H9 (cell line): ENCODE measurements at regions not wholly inside any gene's neighbourhood (a gene's known extent, or its start where the extent isn't known, plus 50 kb on each side); places are given as distances from the start of the nearest gene placed in this dataset.

Experiments used
- DNase-seq: peaks from one replicate; pipeline ENCODE4 v3.0.0-alpha.2; 2017
- H2AFZ ChIP-seq: one replicate; pipeline ENCODE4 v1.6.1; 2013; ENCODE audit warnings: mild to moderate bottlenecking, low read length, control low read depth, moderate library complexity
- H2AK5ac ChIP-seq: 2 replicates; pipeline ENCODE4 v1.6.1; 2013; ENCODE audit warnings: low read length, control low read depth, mixed read lengths; ENCODE audit not compliant: insufficient read length
- H2BK120ac ChIP-seq: one replicate; pipeline ENCODE4 v1.6.1; 2013; ENCODE audit warnings: low read depth, mild to moderate bottlenecking, low read length, control low read depth, inconsistent platforms; ENCODE audit not compliant: poor library complexity, severe bottlenecking
- H2BK12ac ChIP-seq: 2 replicates; pipeline ENCODE4 v1.6.1; 2013; ENCODE audit warnings: low read length, control low read depth, mixed read lengths, low read depth; ENCODE audit not compliant: insufficient read length
- H2BK15ac ChIP-seq: 2 replicates; pipeline ENCODE4 v1.6.1; 2013; ENCODE audit warnings: low read depth, low read length, control low read depth
- H2BK20ac ChIP-seq: one replicate; pipeline ENCODE4 v1.6.1; 2013; ENCODE audit warnings: low read depth, mild to moderate bottlenecking, low read length, control low read depth, inconsistent platforms; ENCODE audit not compliant: poor library complexity, severe bottlenecking
- H2BK5ac ChIP-seq: 2 replicates; pipeline ENCODE4 v1.6.1; 2013; ENCODE audit warnings: low read length, control low read depth, mixed read lengths; ENCODE audit not compliant: insufficient read length
- H3K14ac ChIP-seq: 2 replicates; pipeline ENCODE4 v1.6.1; 2013; ENCODE audit warnings: low read length, control low read depth; ENCODE audit not compliant: insufficient read depth
- H3K18ac ChIP-seq: 2 replicates; pipeline ENCODE4 v1.6.1; 2013; ENCODE audit warnings: low read depth, mild to moderate bottlenecking, mixed read lengths, low read length, control low read depth; ENCODE audit not compliant: insufficient read length
- H3K23ac ChIP-seq: 2 replicates; pipeline ENCODE4 v1.6.1; 2013; ENCODE audit warnings: low read length, control low read depth, mixed read lengths, low read depth; ENCODE audit not compliant: insufficient read length
- H3K23me2 ChIP-seq: 2 replicates; pipeline ENCODE4 v1.6.1; 2013; ENCODE audit warnings: low read depth, mild to moderate bottlenecking, mixed read lengths, low read length, control low read depth; ENCODE audit not compliant: insufficient read length, poor library complexity, severe bottlenecking
- H3K27ac ChIP-seq: 2 replicates; pipeline ENCODE4 v1.5.1; 2013; ENCODE audit warnings: low read length, control low read depth, mixed read lengths, low read depth; ENCODE audit not compliant: insufficient read length
- H3K27me3 ChIP-seq: 2 replicates; pipeline ENCODE4 v1.6.1; 2013; ENCODE audit warnings: low read length, control low read depth, inconsistent platforms; ENCODE audit not compliant: insufficient read depth
- H3K4ac ChIP-seq: 2 replicates; pipeline ENCODE4 v1.6.1; 2013; ENCODE audit warnings: low read depth, mild to moderate bottlenecking, control low read depth, inconsistent platforms, low read length, moderate library complexity
- H3K4me1 ChIP-seq: 2 replicates; pipeline ENCODE4 v1.6.1; 2013; ENCODE audit warnings: low read length, control low read depth, inconsistent platforms; ENCODE audit not compliant: insufficient read depth
- H3K4me2 ChIP-seq: 2 replicates; pipeline ENCODE4 v1.6.1; 2013; ENCODE audit warnings: low read length, control low read depth, mixed read lengths; ENCODE audit not compliant: insufficient read length, insufficient read depth
- H3K56ac ChIP-seq: 2 replicates; pipeline ENCODE4 v1.6.1; 2013; ENCODE audit warnings: low read depth, mild to moderate bottlenecking, mixed read lengths, low read length, control low read depth; ENCODE audit not compliant: insufficient read length
- H3K79me1 ChIP-seq: 2 replicates; pipeline ENCODE4 v1.6.1; 2013; ENCODE audit warnings: low read depth, mild to moderate bottlenecking, moderate library complexity, low read length, control low read depth, inconsistent platforms; ENCODE audit not compliant: insufficient read depth, poor library complexity, severe bottlenecking
- H3K79me2 ChIP-seq: 2 replicates; pipeline ENCODE4 v1.6.1; 2013; ENCODE audit warnings: low read length, control low read depth, inconsistent platforms; ENCODE audit not compliant: insufficient read depth
- H3K9ac ChIP-seq: 2 replicates; pipeline ENCODE4 v1.6.1; 2013; ENCODE audit warnings: low read length, control low read depth, mixed read lengths; ENCODE audit not compliant: insufficient read length; ENCODE audit errors: extremely low read depth
- H3K9me3 ChIP-seq: one replicate; pipeline ENCODE4 v1.6.1; 2013; ENCODE audit warnings: low read depth, low read length, inconsistent platforms; ENCODE audit not compliant: control insufficient read depth
- H3T11ph ChIP-seq: one replicate; pipeline ENCODE4 v1.6.1; 2013; ENCODE audit warnings: mild to moderate bottlenecking, low read length, control low read depth, inconsistent platforms
- H4K20me1 ChIP-seq: one replicate; pipeline ENCODE4 v1.6.1; 2013; ENCODE audit not compliant: control insufficient read depth, insufficient read length, insufficient read depth
- H4K5ac ChIP-seq: 2 replicates; pipeline ENCODE4 v1.6.1; 2013; ENCODE audit warnings: low read depth, mild to moderate bottlenecking, mixed read lengths, low read length, control low read depth; ENCODE audit not compliant: insufficient read length
- H4K8ac ChIP-seq: replicated peaks from 2 replicates; pipeline ENCODE4 v1.6.1; 2013; ENCODE audit warnings: low read length, control low read depth, mixed read lengths, low read depth; ENCODE audit not compliant: insufficient read length
- H4K91ac ChIP-seq: 2 replicates; pipeline ENCODE4 v1.6.1; 2013; ENCODE audit warnings: low read depth, mild to moderate bottlenecking, moderate library complexity, mixed read lengths, low read length, control low read depth; ENCODE audit not compliant: insufficient read length
- H3K27ac Mint-ChIP-seq, 3 experiments: 2 replicates in 2 of 3; 3 replicates in 1 of 3; pipeline ENCODE4 v1.8.0; 2020 to 2021; ENCODE audit warnings: mixed read lengths in 3 of 3, mild to moderate bottlenecking in 1 of 3, moderate library complexity in 1 of 3
- H3K27me3 Mint-ChIP-seq: 2 replicates; pipeline ENCODE4 v1.8.0; 2021; ENCODE audit warnings: low read depth, mild to moderate bottlenecking, moderate library complexity, mixed read lengths
- H3K36me3 Mint-ChIP-seq, 3 experiments: 2 replicates in 2 of 3; 3 replicates in 1 of 3; pipeline ENCODE4 v1.8.0; 2020 to 2021; ENCODE audit warnings: low read depth in 3 of 3, mixed read lengths in 3 of 3; ENCODE audit not compliant: insufficient read depth in 1 of 3
- H3K4me1 Mint-ChIP-seq, 2 experiments: 2 replicates each; pipeline ENCODE4 v1.8.0; 2020; ENCODE audit warnings: mixed read lengths in 2 of 2
- H3K4me3 Mint-ChIP-seq, 2 experiments: 2 replicates in 1 of 2; 3 replicates in 1 of 2; pipeline ENCODE4 v1.8.0; 2020 to 2021; ENCODE audit warnings: mild to moderate bottlenecking in 2 of 2, mixed read lengths in 2 of 2, moderate library complexity in 1 of 2
- H3K9me3 Mint-ChIP-seq, 2 experiments: 2 replicates in 1 of 2; 3 replicates in 1 of 2; pipeline ENCODE4 v1.8.0; 2020; ENCODE audit warnings: mild to moderate bottlenecking in 2 of 2, mixed read lengths in 2 of 2, moderate library complexity in 1 of 2
- CTCF ChIP-seq: fragments of 200-600 bp; sonication (generic); conservative IDR thresholded peaks from 3 replicates; pipeline ENCODE4 v1.8.0; 2021; ENCODE audit warnings: antibody characterized with exemption, mild to moderate bottlenecking
- WGBS: extraction: QIAGEN DNeasy Blood & Tissue Kit; methylation state at CpG from one replicate; pipeline ENCODE4 v1.1.7; 2013; ENCODE audit warnings: missing lambda C conversion rate, low lambda C conversion rate, mixed read lengths; ENCODE audit not compliant: insufficient read length; ENCODE audit errors: extremely low coverage; 5-methylcytosine and 5-hydroxymethylcytosine counted together

- H4K91ac ChIP-seq = no peak overlapping the region
- peak; percentile 65 for DNase-seq
- no peak overlapping the region for H3T11ph ChIP-seq
- Mint-ChIP-seq H3K36me3 (no peaks in the 10 kb centered on the region), H3K27ac (no peak overlapping the region), H3K4me3 (peak overlapping the region; percentile 67 to 79), H3K27me3 (peaks cover 10% of the 10 kb centered on the region), H3K9me3 (no peaks in the 10 kb centered on the region), H3K4me1 (peaks cover 19 to 25% of the 10 kb centered on the region in 2 experiments)
- H3K79me2 ChIP-seq = no peaks in the 10 kb centered on the region
- H2BK20ac ChIP-seq = no peak overlapping the region
- no peaks in the 10 kb centered on the region for H4K20me1 ChIP-seq
- H3K23me2 ChIP-seq = peaks cover 5% of the 10 kb centered on the region
- no peaks in the 10 kb centered on the region for H3K9me3 ChIP-seq
- no peak overlapping the region for H3K27ac ChIP-seq
- H3K4ac ChIP-seq = no peak overlapping the region
- no peaks in the 10 kb centered on the region for H3K27me3 ChIP-seq
- no peak overlapping the region for H3K23ac ChIP-seq
- H4K5ac ChIP-seq = no peak overlapping the region
- no peak for TF ChIP-seq CTCF
- no peak overlapping the region for H2BK15ac ChIP-seq
- peak overlapping the region; percentile 59 for H3K9ac ChIP-seq
- H2AFZ ChIP-seq = peak overlapping the region; percentile 41
- peak overlapping the region; percentile 76 for H3K14ac ChIP-seq
- H2BK120ac ChIP-seq = no peak overlapping the region
- no peak overlapping the region for H2BK12ac ChIP-seq
- H3K56ac ChIP-seq = no peak overlapping the region
- peak overlapping the region; percentile 71 for H3K4me2 ChIP-seq
- H2AK5ac ChIP-seq = no peak overlapping the region
- H3K79me1 ChIP-seq = no peaks in the 10 kb centered on the region
- peak overlapping the region; percentile 32 for H3K18ac ChIP-seq
- no peaks in the 10 kb centered on the region for H3K4me1 ChIP-seq
- H4K8ac ChIP-seq = no peak overlapping the region
- no peak overlapping the region for H2BK5ac ChIP-seq
- WGBS = no CpG with 5 or more reads among the region's 70 CpGs
Observed at GRCh38 chr1:58903514-58904298, 119.9 kb upstream of the JUN start.
